Pancreas (tissue), 10 donors: ENCODE measurements at regions not wholly inside any gene's neighbourhood (a gene's known extent, or its start where the extent isn't known, plus 50 kb on each side); places are given as distances from the start of the nearest gene placed in this dataset.

Experiments
- ATAC-seq, 4 donors: fragments of 200-7000 bp; cut with Tn5 transposase; one replicate each; pipeline versions ENCODE4 v1.8.0 to v1.9.1; 2020; ENCODE audit warnings: mild to moderate bottlenecking in 4 of 4, moderate library complexity in 4 of 4
- DNase-seq, 6 donors: peaks; one replicate each; pipeline ENCODE4 v3.0.0-alpha.2; 2020
- FAIRE-seq: peaks from 2 replicates; lab custom pipeline; 2012; peaks lifted over from hg19 to GRCh38; lab: Jason Lieb, UNC
- H3K27ac ChIP-seq, 4 donors: fragments of 200-600 bp; sonication (generic); 1 replicate in 3 of 4; 2 replicates in 1 of 4; pipeline versions ENCODE4 v1.5.0 to v1.8.0; 2020
- H3K27me3 ChIP-seq, 4 donors: fragments of 200-600 bp; one replicate each; pipeline ENCODE4 v1.8.0; 2021
- H3K36me3 ChIP-seq, 3 donors: fragments of 200-600 bp; sonication (generic) in 1 of 3; one replicate each; pipeline versions ENCODE4 v1.5.0 to v1.8.0; 2020 to 2021
- H3K4me1 ChIP-seq, 3 donors: fragments of 200-600 bp; one replicate each; pipeline ENCODE4 v1.8.0; 2021
- H3K4me3 ChIP-seq, 4 donors: fragments of 200-600 bp; sonication (generic) in 2 of 4; one replicate each; pipeline versions ENCODE4 v1.5.0 to v1.8.0; 2020 to 2021
- H3K9me3 ChIP-seq, 4 donors: fragments of 200-600 bp; one replicate each; pipeline ENCODE4 v1.8.0; 2021
- WGBS, 2 donors: extraction: QIAGEN DNeasy Blood & Tissue Kit; methylation state at CpG; one replicate each; pipeline ENCODE4 v1.1.7; 2013; 5-methylcytosine and 5-hydroxymethylcytosine counted together
- intact Hi-C, 3 donors: fragments of 100-400 bp; cut with DNase I; formaldehyde crosslinking; loops; one replicate each; pipeline versions ENCODE4 v1.11.1 to v1.14.2; 2022
- TF ChIP-seq, protein P1 (sequence below), 4 donors: fragments of 200-600 bp; sonication (generic) in 3 of 4; IDR thresholded peaks; one replicate each; pipeline versions ENCODE4 v1.5.0 to v1.8.0; 2021; ENCODE audit warnings: antibody characterized with exemption in 4 of 4
- donor health status: healthy with polysubstance abuse.
- donor health status: DM: no; HTN: no; CAD: no; lungs with moderate emphysema.
- donor health status: DM: no; HTN: no; CAD: no.
- donor health status: control.
- donor health status: control.
- donor health status: Bipolar disorder and iron deficiency.
- donor health status: DM: yes; HTN: yes; CAD: no.
- donor health status: DM: no; HTN: no; CAD: no.
- donor health status: DM: no; HTN: no; CAD: no.
- donor health status: DM: yes; HTN: yes; CAD: no.

DNA sequence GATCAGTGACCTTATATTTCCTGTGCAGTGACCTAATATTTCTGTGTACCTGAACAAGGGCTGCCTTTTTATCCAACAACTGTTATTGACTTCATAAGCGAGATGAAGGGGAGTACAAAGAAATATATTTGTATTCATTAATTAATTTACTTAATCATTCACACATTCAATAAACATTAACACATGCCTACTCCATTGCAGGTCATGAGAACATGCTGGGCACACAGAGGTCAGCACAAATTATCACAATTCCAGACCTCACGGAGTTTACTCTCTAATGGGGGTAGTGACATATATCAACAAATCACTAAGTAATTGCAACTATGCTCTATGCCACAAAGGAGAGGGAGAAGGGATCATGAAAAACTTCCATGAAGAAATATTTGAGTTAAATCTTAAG is 614.6 kb downstream of the TOX3 start:
- DNase-seq (no peak), FAIRE-seq (no peak), ATAC-seq (peak in 2 of 4 donors; percentile 14 to 61)
- intact Hi-C loops, result no loop called here
- WGBS, 2 donors, result 58 to 62% methylated on average over 2 of the region's 2 CpGs
- TF ChIP-seq, protein P1, sequence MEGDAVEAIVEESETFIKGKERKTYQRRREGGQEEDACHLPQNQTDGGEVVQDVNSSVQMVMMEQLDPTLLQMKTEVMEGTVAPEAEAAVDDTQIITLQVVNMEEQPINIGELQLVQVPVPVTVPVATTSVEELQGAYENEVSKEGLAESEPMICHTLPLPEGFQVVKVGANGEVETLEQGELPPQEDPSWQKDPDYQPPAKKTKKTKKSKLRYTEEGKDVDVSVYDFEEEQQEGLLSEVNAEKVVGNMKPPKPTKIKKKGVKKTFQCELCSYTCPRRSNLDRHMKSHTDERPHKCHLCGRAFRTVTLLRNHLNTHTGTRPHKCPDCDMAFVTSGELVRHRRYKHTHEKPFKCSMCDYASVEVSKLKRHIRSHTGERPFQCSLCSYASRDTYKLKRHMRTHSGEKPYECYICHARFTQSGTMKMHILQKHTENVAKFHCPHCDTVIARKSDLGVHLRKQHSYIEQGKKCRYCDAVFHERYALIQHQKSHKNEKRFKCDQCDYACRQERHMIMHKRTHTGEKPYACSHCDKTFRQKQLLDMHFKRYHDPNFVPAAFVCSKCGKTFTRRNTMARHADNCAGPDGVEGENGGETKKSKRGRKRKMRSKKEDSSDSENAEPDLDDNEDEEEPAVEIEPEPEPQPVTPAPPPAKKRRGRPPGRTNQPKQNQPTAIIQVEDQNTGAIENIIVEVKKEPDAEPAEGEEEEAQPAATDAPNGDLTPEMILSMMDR (IDR thresholded peaks at IDR 0.05), result no peak
- H3K27me3 ChIP-seq, result no peaks in the 10 kb centered on the region
- H3K27ac ChIP-seq, result no peak overlapping the region
- H3K4me3 ChIP-seq, result no peak overlapping the region
- no peaks in the 10 kb centered on the region for H3K4me1 ChIP-seq
- no peaks in the 10 kb centered on the region for H3K9me3 ChIP-seq
- H3K36me3 ChIP-seq, result no peaks in the 10 kb centered on the region

DNA sequence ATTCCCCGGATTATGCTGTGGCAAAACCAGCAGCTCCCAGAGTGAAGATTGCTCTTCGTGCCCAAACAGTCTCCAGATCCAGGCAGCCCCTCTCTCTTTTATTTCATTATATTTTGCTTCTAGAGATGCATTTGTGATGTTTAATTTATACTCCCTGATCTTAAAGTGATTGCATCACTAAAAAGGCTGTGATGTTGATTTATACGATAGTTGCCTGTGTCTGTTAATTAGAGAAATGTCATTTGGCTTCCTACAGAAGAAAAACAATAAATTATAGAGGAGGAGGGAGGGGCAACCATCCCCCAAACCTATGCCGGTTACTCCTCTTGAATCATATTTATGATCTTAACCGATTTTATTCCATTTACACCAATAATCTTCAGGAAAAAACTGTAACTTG is 615.3 kb downstream of the TOX3 start:
- DNase-seq (no peak), FAIRE-seq (no peak), ATAC-seq (no peak)
- Histone ChIP-seq H3K36me3 (no peaks in the 10 kb centered on the region), H3K27ac (no peak overlapping the region), H3K4me3 (no peak overlapping the region), H3K4me1 (no peaks in the 10 kb centered on the region), H3K27me3 (no peaks in the 10 kb centered on the region), H3K9me3 (no peaks in the 10 kb centered on the region)
- TF ChIP-seq, protein P1 (IDR thresholded peaks at IDR 0.05), result no peak
- intact Hi-C loops, result no loop called here
- 57 to 72% methylated on average over 5 of the region's 5 CpGs for WGBS, 2 donors

DNA sequence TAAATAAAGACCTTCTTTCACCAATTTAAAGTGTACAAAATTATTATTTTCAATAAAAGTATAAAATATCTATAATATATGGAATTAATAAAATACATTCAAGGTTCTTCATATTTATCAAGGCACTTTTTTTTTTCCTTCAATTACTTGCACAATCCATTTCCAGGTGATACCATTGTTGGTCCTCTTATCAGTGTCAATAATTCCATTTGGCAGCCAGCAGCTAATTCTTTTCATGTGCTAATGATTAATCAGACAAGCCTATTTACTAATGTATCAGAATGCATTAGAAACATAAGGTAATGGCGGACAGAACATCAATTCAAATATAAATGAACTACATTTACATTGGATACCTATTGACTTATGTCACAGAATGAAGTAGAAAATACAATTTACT is 622.2 kb downstream of the TOX3 start:
- Histone ChIP-seq H3K9me3 (no peaks in the 10 kb centered on the region), H3K27ac (no peak overlapping the region), H3K4me1 (peaks cover 16 to 19% (median 16%) of the 10 kb centered on the region in 3 donors), H3K36me3 (no peaks in the 10 kb centered on the region), H3K27me3 (no peaks in the 10 kb centered on the region), H3K4me3 (no peak overlapping the region)
- DNase-seq (no peak), FAIRE-seq (no peak), ATAC-seq (peak; percentile 66 to 92 (median 86))
- intact Hi-C loops, result no loop called here
- TF ChIP-seq, protein P1 (IDR thresholded peaks at IDR 0.05), result no peak
- 10 to 13% methylated on average over 1 of the region's 1 CpG for WGBS, 2 donors

DNA sequence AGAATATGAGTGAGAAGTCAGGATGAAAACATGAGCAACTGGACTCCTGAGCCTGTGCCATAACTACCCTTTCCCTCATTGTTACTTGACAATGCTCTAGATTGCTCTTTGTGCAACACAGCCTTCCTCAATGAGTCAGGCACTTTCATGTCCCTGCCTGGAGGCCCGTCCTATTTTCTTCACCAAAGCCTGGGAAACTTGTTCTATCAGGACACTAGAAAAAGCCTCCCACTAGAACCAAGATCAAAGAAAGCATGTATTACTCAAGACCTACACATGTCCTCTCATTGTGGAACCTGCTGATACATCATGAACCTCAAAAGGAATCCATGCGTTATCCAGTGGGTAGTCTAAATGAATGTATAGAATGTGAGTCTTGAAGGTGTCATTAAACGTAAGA is 624.5 kb downstream of the TOX3 start:
- peaks cover 16 to 19% (median 16%) of the 10 kb centered on the region in 3 donors for H3K4me1 ChIP-seq
- FAIRE-seq (no peak), ATAC-seq (no peak), DNase-seq (no peak)
- no peak overlapping the region for H3K27ac ChIP-seq
- no peak overlapping the region for H3K4me3 ChIP-seq
- no peaks in the 10 kb centered on the region for H3K36me3 ChIP-seq
- no peaks in the 10 kb centered on the region for H3K27me3 ChIP-seq
- intact Hi-C loops, result no loop called here
- TF ChIP-seq, protein P1 (IDR thresholded peaks at IDR 0.05), result no peak
- no peaks in the 10 kb centered on the region for H3K9me3 ChIP-seq
- WGBS, 2 donors, result 82 to 91% methylated on average over 3 of the region's 3 CpGs

DNA sequence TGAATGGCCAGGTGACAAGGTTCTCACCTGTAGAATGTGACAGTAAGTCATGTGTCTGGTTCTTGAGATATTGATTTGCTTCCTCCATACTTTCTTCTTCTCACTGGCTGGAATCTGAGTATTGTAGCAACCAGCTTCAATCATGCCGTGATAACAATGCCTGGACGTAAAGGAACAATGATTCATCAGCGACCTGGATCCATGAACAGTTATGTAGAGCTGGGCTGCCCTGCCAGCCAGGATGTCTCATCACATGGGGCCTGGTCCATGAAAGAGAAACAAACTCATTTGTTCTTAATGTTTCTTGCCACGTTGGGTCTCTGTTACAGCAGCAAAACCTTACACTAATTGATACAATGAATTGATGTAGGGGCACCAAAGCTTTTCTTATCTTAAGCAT is 627.2 kb downstream of the TOX3 start:
- DNase-seq (no peak), ATAC-seq (no peak), FAIRE-seq (no peak)
- Histone ChIP-seq H3K27me3 (no peaks in the 10 kb centered on the region), H3K9me3 (no peaks in the 10 kb centered on the region), H3K27ac (no peak overlapping the region), H3K4me3 (no peak overlapping the region), H3K36me3 (no peaks in the 10 kb centered on the region), H3K4me1 (peaks cover 14 to 19% (median 18%) of the 10 kb centered on the region in 3 donors)
- WGBS, 2 donors, result 90 to 93% methylated on average over 4 of the region's 4 CpGs
- TF ChIP-seq, protein P1 (IDR thresholded peaks at IDR 0.05), result no peak
- intact Hi-C loops, result no loop called here
